Right cardiac atrium (tissue), 5 donors: ENCODE measurements at regions not wholly inside any gene's neighbourhood (a gene's known extent, or its start where the extent isn't known, plus 50 kb on each side); places are given as distances from the start of the nearest gene placed in this dataset.

Experiments used
- ATAC-seq, 2 donors: fragments of 200-7000 bp; cut with Tn5 transposase; one replicate each; pipeline versions ENCODE4 v1.8.0 to v1.9.1; 2020; ENCODE audit warnings: moderate library complexity in 2 of 2, mild to moderate bottlenecking in 1 of 2
- DNase-seq, 3 donors: peaks; one replicate each; pipeline ENCODE4 v3.0.0-alpha.2; 2020
- H3K27ac ChIP-seq: one replicate; pipeline ENCODE4 v1.5.1; 2013; ENCODE audit warnings: mild to moderate bottlenecking, low read length, control low read depth, moderate library complexity
- H3K27me3 ChIP-seq: one replicate; pipeline ENCODE4 v1.6.1; 2013; ENCODE audit not compliant: control insufficient read depth, insufficient read depth
- H3K4me1 ChIP-seq: one replicate; pipeline ENCODE4 v1.6.1; 2013; ENCODE audit warnings: low read length; ENCODE audit not compliant: control insufficient read depth, insufficient read depth
- H3K4me3 ChIP-seq: one replicate; pipeline ENCODE4 v1.5.1; 2013; ENCODE audit warnings: low read length, control low read depth
- H3K9me3 ChIP-seq: one replicate; pipeline ENCODE4 v1.6.1; 2013; ENCODE audit warnings: low read length; ENCODE audit not compliant: control insufficient read depth
- WGBS: extraction: QIAGEN DNeasy Blood & Tissue Kit; methylation state at CpG from one replicate; pipeline ENCODE4 v1.1.7; 2013; 5-methylcytosine and 5-hydroxymethylcytosine counted together
- intact Hi-C, 4 donors: fragments of 100-400 bp; cut with DNase I; formaldehyde crosslinking; loops; one replicate each; pipeline versions ENCODE4 v1.11.0 to v1.14.0; 2022 to 2023
- donor health status: healthy with polysubstance abuse.
- donor health status: DM: no; HTN: yes; CAD: no.
- donor health status: DM: no; HTN: no; CAD: no.
- donor health status: DM: no; HTN: yes; CAD: no; lungs with severe emphysema.
- donor health status: DM: yes; HTN: yes; CAD: no.

DNA sequence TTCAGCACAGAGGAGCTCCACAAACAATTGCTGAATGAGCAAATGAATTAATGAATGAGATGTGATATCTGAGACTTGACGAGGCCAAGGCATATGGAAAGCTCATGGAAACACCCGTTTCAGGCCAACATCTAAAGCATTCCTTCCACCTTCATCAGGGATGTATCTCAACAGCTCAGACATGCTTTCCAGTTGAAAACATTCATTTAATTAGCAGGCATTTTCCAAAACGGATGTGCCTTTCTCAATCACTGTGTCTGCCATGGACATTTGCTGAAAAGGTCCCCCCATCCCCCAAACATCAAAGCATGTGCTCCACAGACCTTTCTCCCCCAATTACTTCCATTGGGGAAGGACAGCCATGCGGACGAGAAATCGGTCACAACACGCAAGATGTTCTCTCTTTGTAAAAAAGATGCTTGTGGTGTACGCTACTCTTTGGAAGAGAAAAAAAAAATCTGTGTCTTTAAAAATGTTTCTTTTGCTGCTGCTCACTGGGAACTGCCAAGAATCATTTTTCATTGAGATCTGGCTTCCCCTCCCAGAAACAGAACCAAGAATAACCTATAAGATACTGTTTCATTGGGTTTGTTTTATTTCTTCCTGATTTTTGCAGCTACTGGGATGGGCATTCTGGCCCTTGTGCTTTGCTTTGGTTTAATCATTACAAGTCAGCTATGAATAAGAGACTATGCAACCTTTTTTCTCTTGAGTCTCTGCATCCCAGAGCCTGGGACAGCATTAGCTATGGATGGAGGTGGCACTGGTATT lies 528.2 kb downstream of the MED13L start:
- DNase-seq: no peak
- H3K27ac ChIP-seq: no peak overlapping the region
- no peak for ATAC-seq
- H3K4me1 ChIP-seq: no peaks in the 10 kb centered on the region
- intact Hi-C loops: no loop called here
- H3K27me3 ChIP-seq: no peaks in the 10 kb centered on the region
- 65% methylated on average over 8 of the region's 8 CpGs for WGBS
- no peaks in the 10 kb centered on the region for H3K9me3 ChIP-seq
- H3K4me3 ChIP-seq: no peak overlapping the region

GRCh38 chr12:115740586-115741155 lies 536.8 kb downstream of the MED13L start:
- intact Hi-C loops: no loop called here
- ATAC-seq: no peak
- Histone ChIP-seq H3K4me1 (no peaks in the 10 kb centered on the region), H3K27ac (no peak overlapping the region), H3K9me3 (no peaks in the 10 kb centered on the region), H3K4me3 (no peak overlapping the region), H3K27me3 (no peaks in the 10 kb centered on the region)
- WGBS: 82% methylated on average over 9 of the region's 9 CpGs
- no peak for DNase-seq

DNA sequence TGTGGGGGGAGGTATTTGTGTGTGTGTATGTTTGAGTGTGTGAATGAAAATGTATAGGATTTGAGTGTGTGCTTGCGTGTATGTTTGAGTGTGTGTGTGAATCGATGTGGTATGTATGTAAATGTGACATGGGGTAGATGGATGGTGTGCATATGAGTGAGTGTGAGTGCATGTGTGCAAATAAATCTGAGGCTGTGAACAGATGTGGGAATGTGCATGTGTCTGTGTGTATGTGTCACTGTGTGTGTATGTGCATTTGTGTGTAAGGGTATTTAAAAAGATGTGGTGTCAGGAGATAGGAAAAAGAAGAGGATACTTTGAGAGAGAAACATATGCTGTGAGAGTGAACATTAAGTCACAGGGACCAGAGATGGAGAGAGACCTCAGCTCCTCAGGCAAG lies 539.6 kb downstream of the MED13L start:
- no peak overlapping the region for H3K27ac ChIP-seq
- ATAC-seq (no peak), DNase-seq (no peak)
- no peak overlapping the region for H3K4me3 ChIP-seq
- WGBS: 93% methylated on average over 2 of the region's 2 CpGs
- intact Hi-C loops: no loop called here
- H3K4me1 ChIP-seq: no peaks in the 10 kb centered on the region
- H3K27me3 ChIP-seq: no peaks in the 10 kb centered on the region
- no peaks in the 10 kb centered on the region for H3K9me3 ChIP-seq

GRCh38 chr12:115736360-115736759 lies 541.1 kb downstream of the MED13L start:
- 96% methylated on average over 3 of the region's 3 CpGs for WGBS
- intact Hi-C loops: no loop called here
- Histone ChIP-seq H3K4me3 (no peak overlapping the region), H3K4me1 (no peaks in the 10 kb centered on the region), H3K9me3 (no peaks in the 10 kb centered on the region), H3K27ac (no peak overlapping the region), H3K27me3 (no peaks in the 10 kb centered on the region)
- ATAC-seq (no peak), DNase-seq (no peak)

GRCh38 chr12:115730975-115731541 lies 546.4 kb downstream of the MED13L start:
- H3K4me1 ChIP-seq: no peaks in the 10 kb centered on the region
- H3K4me3 ChIP-seq: no peak overlapping the region
- ATAC-seq: no peak
- no peak for DNase-seq
- peaks cover 3% of the 10 kb centered on the region for H3K27me3 ChIP-seq
- 85% methylated on average over 4 of the region's 4 CpGs for WGBS
- intact Hi-C loops: no loop called here
- no peaks in the 10 kb centered on the region for H3K9me3 ChIP-seq
- H3K27ac ChIP-seq: no peak overlapping the region

DNA sequence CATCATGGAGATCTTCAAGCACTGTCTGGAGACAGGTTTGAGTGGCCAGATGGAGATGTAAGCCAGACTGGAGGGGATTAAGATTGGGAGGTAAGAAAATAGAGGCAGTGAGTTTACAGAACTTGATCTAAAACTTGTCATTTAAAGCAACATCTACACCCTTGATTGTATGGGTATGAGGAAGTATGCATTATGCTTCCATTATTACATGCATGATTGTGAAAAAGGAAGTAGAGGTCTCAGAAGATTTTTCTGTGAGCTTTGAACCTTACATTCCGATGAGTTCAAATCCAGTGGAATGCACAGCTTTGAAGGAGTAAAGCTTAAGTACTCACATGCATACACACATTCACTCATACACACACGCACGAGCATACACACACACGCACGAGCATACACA lies 550.8 kb downstream of the MED13L start:
- H3K4me1 ChIP-seq: no peaks in the 10 kb centered on the region
- WGBS: 90% methylated on average over 5 of the region's 5 CpGs
- peaks cover 3% of the 10 kb centered on the region for H3K27me3 ChIP-seq
- intact Hi-C loops: no loop called here
- H3K9me3 ChIP-seq: no peaks in the 10 kb centered on the region
- H3K27ac ChIP-seq: no peak overlapping the region
- ATAC-seq: no peak
- H3K4me3 ChIP-seq: no peak overlapping the region
- DNase-seq: no peak

DNA sequence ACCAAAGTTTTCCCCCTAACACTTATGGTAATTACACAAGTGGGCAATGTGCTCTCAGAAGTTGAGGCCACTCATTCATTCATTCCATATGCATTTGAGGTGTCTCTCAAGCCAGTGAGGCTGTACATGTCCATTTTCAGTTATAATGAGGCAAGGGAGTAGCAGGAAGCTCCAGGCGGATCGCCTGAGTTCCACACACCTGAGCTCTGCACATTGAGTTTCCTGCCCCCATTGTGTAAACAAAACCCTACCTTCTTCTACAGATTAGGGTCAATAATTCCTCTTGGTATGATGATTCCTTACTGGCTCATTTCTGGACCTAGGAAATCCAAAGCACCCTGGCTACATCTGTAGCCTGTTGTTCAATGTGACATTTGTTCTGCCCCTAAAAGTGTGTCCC lies 555.3 kb downstream of the MED13L start:
- H3K27me3 ChIP-seq: no peaks in the 10 kb centered on the region
- no peak overlapping the region for H3K27ac ChIP-seq
- intact Hi-C loops: no loop called here
- 89% methylated on average over 2 of the region's 2 CpGs for WGBS
- H3K4me1 ChIP-seq: no peaks in the 10 kb centered on the region
- no peaks in the 10 kb centered on the region for H3K9me3 ChIP-seq
- no peak for DNase-seq
- H3K4me3 ChIP-seq: no peak overlapping the region
- no peak for ATAC-seq

DNA sequence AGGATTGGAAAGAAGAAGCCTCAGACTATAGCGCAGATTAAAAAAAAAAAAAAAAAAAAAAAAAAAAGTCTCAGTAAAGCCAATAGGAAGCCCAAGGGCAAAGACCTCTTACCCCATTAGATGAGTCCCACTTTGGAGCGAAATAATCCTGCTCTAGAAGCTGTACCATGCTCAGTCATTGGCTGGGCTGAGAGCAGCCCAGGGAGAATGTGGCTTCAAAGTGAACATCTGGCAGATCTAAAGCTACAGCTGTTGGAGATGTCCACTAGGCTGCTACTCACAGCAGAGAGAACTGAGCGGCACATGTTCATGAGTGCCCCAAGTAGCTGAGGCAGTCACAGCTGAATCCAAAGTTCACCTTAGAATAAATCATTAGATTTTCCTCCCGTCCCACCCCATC lies 560.9 kb downstream of the MED13L start:
- intact Hi-C loops: no loop called here
- no peak for ATAC-seq
- no peaks in the 10 kb centered on the region for H3K27me3 ChIP-seq
- H3K27ac ChIP-seq: no peak overlapping the region
- WGBS: 93% methylated on average over 4 of the region's 4 CpGs
- no peaks in the 10 kb centered on the region for H3K9me3 ChIP-seq
- DNase-seq: no peak
- H3K4me3 ChIP-seq: no peak overlapping the region
- H3K4me1 ChIP-seq: no peaks in the 10 kb centered on the region

DNA sequence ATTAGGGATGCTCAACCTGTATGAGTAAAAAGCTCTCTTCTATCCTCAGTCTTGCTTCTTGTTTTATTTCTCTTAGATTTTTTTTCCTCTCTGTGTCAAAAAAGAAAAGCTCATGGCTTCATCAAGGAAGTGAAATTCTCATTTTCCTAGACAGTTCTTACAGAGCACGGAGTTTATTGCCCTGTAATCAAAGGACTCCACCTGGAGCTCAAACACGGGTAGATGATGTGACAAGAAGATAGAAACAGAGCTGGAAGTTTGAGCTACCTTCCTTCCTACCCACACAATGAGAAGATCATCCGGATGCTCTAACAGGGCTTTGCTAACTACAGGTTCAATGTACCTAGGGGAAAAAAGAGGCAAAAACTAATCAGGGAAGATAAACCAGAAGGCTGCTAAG lies 564.8 kb downstream of the MED13L start:
- Histone ChIP-seq H3K27ac (no peak overlapping the region), H3K9me3 (no peaks in the 10 kb centered on the region), H3K27me3 (no peaks in the 10 kb centered on the region), H3K4me3 (no peak overlapping the region), H3K4me1 (peaks cover 6% of the 10 kb centered on the region)
- no peak for DNase-seq
- intact Hi-C loops: no loop called here
- ATAC-seq: no peak
- 81% methylated on average over 3 of the region's 3 CpGs for WGBS

DNA sequence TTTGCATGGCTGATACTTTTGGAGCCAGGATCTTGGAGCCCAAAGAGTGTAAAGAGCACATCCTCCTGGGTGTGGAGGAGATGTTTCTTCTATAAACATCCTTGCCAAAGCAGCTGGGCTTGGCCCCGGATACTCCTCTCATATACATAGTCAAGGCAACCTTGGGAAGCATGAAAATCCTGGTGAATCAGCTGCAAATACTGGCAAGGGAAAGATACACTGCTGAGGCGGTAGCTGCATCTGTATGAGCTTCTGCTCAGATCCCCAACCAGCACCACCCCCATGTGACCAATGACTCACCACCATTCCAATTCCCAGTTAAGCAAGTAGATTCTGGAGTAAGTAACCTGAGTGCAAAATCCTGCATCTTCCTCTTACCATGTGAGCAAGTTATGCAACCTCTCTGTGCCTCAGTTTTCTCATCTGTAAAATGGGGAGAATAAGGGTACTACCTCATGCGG lies 567.4 kb downstream of the MED13L start:
- peak; percentile 69 to 83 for ATAC-seq
- WGBS: 54% methylated on average over 3 of the region's 3 CpGs
- peaks cover 6% of the 10 kb centered on the region for H3K4me1 ChIP-seq
- DNase-seq: peak in 2 of 3 donors; percentile 35 to 72
- H3K27me3 ChIP-seq: no peaks in the 10 kb centered on the region
- intact Hi-C loops: no loop called here
- no peak overlapping the region for H3K27ac ChIP-seq
- no peaks in the 10 kb centered on the region for H3K9me3 ChIP-seq
- no peak overlapping the region for H3K4me3 ChIP-seq

- intact Hi-C loops: no loop called here
- no peaks in the 10 kb centered on the region for H3K9me3 ChIP-seq
- DNase-seq (peak; percentile 76 to 91 (median 88)), ATAC-seq (peak; percentile 77 to 82)
- no peak overlapping the region for H3K27ac ChIP-seq
- no peaks in the 10 kb centered on the region for H3K27me3 ChIP-seq
- no peak overlapping the region for H3K4me3 ChIP-seq
- peaks cover 6% of the 10 kb centered on the region for H3K4me1 ChIP-seq
- 31% methylated on average over 10 of the region's 10 CpGs for WGBS
These were observed 567.9 kb downstream of the MED13L start for GRCh38 chr12:115709540-115710011.
